Right ventricle myocardium inferior (tissue), 1 donor: ENCODE measurements at regions not wholly inside any gene's neighbourhood (a gene's known extent, or its start where the extent isn't known, plus 50 kb on each side); places are given as distances from the start of the nearest gene placed in this dataset.

Experiments used
- ATAC-seq: fragments of 200-7000 bp; cut with Tn5 transposase; one replicate; pipeline ENCODE4 v1.9.1; 2020; ENCODE audit warnings: mild to moderate bottlenecking, moderate library complexity
- DNase-seq: peaks from one replicate; pipeline ENCODE4 v3.0.0; 2021; ENCODE audit errors: missing footprints
- intact Hi-C: fragments of 100-400 bp; cut with DNase I; formaldehyde crosslinking; loops from one replicate; pipeline ENCODE4 v1.11.0; 2022
- donor health status: DM: no; HTN: yes; CAD: no; lungs with severe emphysema.

GRCh38 chr9:88798476-88798875 lies 192.8 kb upstream of the S1PR3 start:
- intact Hi-C loops, result no loop called here
- peak; percentile 41 for DNase-seq
- ATAC-seq, result no peak

DNA sequence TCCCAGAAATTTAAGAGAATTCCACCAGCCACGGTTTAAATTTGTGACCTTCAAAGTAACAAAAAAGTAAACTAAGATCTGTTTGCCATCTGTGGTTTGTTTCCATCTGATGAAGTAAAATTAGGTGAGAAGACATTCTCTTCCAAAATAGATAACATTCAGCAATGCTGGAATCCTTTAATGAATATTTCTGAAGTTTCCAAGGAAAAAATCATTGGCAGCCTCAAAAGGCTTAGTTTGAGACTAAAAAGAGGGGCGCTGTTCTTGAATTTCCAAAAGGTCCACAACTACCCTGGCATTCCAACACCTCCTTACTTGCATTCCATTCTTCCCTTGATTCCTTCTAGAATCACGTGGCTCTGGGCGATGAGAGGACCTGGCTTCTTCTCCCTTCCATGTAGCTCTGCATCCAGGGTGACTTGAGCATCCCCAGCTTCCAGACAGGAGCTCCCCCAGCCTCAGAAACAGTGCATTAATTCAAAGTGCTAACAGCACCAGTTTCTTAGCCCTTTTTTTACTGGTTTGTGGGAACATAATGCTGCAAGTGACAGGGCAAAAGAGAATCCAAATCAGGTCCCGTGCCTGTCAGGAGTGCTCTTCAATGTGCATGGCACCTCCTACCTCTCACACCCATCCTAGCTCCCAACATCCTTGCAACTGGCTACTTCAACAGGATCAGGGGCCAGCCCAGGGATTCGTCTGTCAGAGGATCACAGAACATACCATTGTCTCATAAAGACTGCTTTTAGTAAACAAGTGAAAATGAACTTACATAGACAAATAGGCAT lies 191.5 kb upstream of the S1PR3 start:
- intact Hi-C loops, result no loop called here
- DNase-seq (no peak), ATAC-seq (no peak)

GRCh38 chr9:88800329-88800682 lies 191.0 kb upstream of the S1PR3 start:
- intact Hi-C loops, result no loop called here
- ATAC-seq (no peak), DNase-seq (no peak)

DNA sequence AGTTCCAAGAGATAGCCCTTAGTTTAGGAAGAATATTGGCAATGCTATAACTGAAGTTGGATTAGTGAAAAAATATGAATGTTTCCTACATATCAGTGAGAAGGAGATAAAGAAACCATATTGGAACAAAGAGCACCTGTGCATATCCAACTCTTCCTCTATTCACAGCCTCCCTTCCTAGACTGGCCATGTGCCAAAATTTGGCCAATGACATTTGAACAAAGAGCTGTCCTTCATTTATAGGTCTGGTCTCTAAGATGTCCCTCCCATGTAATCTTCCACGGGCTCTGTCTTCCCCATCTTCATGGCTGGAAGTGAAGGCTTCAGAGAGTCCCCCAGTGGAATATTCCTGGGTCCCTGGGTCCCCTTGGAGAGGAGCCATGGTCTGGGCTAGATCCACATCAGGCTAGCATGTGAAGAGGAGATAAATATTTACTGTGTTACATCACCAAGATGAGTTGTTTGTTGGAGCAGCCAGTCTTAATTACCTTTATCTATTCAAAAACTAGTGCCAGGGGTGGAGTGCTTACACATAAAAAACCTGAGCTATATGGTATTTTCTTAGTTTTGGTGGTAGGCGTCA lies 190.0 kb upstream of the S1PR3 start:
- DNase-seq (no peak), ATAC-seq (no peak)
- intact Hi-C loops, result no loop called here

DNA sequence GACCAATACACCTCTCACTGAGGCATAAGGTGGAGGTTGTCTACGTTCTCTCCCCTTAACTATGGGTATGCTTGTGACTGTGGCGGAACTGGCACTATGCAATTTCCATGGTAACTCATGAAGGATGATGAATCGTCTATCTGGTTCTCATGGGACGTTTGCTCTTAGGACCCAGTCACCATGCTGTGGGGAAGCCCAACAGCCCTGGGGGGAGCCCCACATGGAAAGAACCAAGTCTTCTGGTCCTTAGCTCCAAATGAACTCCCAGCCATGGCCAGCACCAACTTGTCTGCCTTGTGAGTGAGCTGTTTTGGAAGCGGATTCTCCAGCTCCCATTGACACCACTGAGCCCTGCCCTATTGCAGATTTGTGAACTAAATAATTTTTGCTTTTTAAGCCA lies 188.7 kb upstream of the S1PR3 start:
- intact Hi-C loops, result no loop called here
- ATAC-seq (no peak), DNase-seq (no peak)

GRCh38 chr9:88803546-88804253 lies 187.6 kb upstream of the S1PR3 start:
- DNase-seq, result no peak
- ATAC-seq, result no peak
- intact Hi-C loops, result no loop called here

- intact Hi-C loops, result no loop called here
- ATAC-seq (no peak), DNase-seq (no peak)
Measured at GRCh38 chr9:88804254-88804596, 187.0 kb upstream of the S1PR3 start.

GRCh38 chr9:88805217-88805943 lies 185.9 kb upstream of the S1PR3 start:
- intact Hi-C loops, result no loop called here
- DNase-seq (no peak), ATAC-seq (peak; percentile 59)

DNA sequence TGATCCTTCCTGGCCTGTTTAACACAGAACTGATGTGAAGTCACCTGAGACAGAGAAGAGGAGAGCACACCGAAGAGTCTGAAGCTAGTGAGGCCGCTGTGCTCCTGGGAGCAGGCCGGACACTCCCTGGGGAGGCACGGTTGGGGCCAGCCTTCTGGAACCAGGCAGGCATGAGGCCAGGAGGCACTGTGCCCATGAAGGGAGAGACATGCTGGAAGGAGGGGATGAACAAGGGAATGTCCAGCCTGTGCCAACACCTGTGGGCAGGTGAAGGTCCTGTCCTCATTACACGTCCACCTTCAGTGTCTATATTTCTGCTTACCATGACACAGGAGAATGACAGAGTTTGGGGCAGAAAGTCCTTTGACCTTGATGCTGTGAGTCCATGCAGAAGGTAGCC lies 183.8 kb upstream of the S1PR3 start:
- no peak for DNase-seq
- intact Hi-C loops, result no loop called here
- no peak for ATAC-seq

DNA sequence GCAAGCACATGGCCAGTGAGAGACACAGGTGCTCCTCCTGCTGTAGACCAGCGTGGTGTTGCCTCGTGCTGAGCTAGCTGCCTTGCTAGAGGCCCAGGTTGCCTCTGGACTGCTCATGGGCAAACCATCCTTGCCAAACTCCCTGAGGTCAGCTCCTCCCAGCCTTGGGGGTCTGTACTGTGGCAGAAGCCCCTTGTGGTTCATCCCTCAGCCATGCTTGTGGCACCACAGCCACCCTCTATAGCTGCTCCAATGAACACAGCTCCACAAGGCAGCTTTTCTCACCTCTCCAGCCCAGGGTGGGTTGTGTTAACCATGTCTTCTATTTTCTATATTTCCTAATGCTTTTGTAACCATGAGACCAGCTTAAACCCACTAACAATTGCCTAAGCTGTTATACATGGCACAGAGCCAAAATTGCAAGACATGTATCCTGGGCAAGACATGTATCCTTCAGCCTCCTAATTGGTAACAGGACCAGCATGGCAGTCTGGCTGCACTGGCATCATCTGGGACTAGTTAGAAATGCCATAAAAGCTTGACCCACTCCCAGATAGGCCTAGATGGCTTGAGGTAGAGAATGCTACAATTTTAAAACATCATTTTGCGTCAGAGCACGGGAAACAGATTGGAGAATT lies 183.1 kb upstream of the S1PR3 start:
- intact Hi-C loops, result no loop called here
- ATAC-seq (no peak), DNase-seq (no peak)

- intact Hi-C loops, result no loop called here
- DNase-seq, result no peak
- ATAC-seq, result peak; percentile 27
Measured at GRCh38 chr9:88808761-88809354, 182.4 kb upstream of the S1PR3 start.

- intact Hi-C loops, result no loop called here
- no peak for DNase-seq
- peak; percentile 74 for ATAC-seq
Measured at GRCh38 chr9:88809355-88810161, 181.7 kb upstream of the S1PR3 start.

- intact Hi-C loops, result no loop called here
- no peak for ATAC-seq
- DNase-seq, result no peak
Measured at GRCh38 chr9:88810826-88811225, 180.4 kb upstream of the S1PR3 start.

DNA sequence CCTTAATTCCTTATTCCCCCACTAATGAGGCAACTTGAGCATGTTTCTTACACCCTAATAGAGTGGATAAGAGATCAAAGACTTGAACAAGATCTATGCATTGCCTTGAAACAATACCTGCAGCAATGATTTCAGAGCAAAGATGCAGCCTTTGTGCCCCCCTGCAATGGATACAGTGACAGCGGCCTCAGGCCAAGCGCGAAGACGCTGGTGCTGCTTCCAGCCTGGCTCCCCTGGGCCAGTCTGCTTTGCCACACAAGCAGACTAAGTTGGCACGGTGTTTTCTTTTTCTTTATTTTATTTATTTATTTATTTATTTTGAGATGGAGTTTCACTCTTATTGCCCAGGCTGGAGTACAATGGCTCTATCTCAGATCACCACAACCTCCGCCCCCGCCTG lies 179.8 kb upstream of the S1PR3 start:
- DNase-seq (no peak), ATAC-seq (no peak)
- intact Hi-C loops, result no loop called here

DNA sequence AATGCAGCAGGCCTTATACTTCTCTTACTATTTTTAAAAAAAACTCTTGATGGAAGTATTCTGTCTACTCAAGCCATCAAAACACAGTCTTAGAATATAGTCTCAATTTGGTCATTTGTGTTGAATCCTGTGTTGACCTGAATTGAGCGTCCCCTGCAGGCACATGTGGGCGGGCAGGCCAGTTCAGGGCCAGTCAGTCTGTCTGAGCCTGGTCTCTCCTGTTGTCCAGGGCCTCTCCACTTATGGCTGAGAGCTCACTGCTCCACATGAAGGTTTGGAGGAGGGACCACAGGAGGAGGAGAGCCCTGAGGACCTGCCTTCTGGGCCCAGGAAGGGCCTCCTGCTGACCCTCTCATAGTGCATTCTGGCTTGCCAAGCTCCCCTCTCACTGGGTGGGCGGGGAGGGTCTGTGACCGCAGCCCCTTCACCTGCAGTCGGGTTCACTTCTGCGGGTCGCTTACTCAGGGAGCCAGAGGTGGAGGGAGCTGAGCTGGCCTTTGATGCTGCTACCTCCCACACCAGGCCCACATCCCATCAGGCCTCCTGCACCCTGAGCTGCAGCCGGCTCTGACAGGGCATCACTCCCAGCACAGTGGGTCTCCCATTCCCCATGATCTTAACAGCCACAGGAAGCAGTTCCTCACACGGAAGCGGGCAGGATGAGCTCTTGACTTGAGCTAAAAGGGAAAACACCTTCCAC lies 178.2 kb upstream of the S1PR3 start:
- DNase-seq (no peak), ATAC-seq (no peak)
- intact Hi-C loops, result no loop called here

DNA sequence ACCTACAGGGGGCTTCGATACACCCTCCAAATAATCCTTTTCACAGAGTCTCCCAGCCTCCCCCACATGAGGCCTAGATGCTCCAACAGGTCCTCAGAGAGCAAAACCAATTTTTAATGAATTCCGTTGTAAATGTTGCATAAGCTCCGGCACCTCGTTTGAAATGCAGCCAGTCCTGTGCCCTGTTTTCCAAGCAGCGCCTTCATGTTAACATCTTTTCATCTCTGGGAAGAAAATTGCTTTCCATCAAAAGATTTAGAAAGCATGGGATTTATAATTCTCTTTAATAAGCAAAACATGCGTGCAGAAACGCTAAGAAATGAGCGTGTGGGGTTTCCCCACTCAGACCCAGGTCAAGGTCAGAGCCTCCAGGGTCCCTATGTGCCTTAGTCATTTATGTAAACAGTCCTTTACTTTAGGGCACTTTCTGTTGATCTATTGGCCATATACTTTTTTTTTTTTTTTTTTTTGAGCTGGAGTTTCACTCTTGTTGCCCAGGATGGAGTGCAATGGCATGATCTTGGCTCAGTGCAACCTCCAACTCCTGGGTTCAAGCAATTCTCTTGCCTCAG lies 177.5 kb upstream of the S1PR3 start:
- ATAC-seq, result no peak
- intact Hi-C loops, result loop anchor here (2.0 kb wide), 2 partner anchors 59 to 185 kb away; no protein-coding TSS in a partner anchor
- DNase-seq, result no peak

GRCh38 chr9:88814577-88814976 lies 176.7 kb upstream of the S1PR3 start:
- intact Hi-C loops, result loop anchor here (2.0 kb wide), 2 partner anchors 58 to 184 kb away; no protein-coding TSS in a partner anchor
- ATAC-seq, result peak; percentile 84
- no peak for DNase-seq
